HG02938 (cell line): ENCODE measurements at regions not wholly inside any gene's neighbourhood (a gene's known extent, or its start where the extent isn't known, plus 50 kb on each side); places are given as distances from the start of the nearest gene placed in this dataset.
A peak's percentile ranks its signal among the peaks of the same experiment; 100 is the strongest.
"Not testable (repeated sequence)": the region's sequence is repeated elsewhere in the genome, so short reads cannot be mapped to it uniquely, and the experiment has no call there.

ENCODE experiments used
- ATAC-seq: cut with Tn5 transposase; IDR thresholded peaks from one replicate; pipeline ENCODE4 v1.9.1; 2021; ENCODE audit warnings: mild to moderate bottlenecking, moderate library complexity; ENCODE audit not compliant: unreplicated experiment

DNA sequence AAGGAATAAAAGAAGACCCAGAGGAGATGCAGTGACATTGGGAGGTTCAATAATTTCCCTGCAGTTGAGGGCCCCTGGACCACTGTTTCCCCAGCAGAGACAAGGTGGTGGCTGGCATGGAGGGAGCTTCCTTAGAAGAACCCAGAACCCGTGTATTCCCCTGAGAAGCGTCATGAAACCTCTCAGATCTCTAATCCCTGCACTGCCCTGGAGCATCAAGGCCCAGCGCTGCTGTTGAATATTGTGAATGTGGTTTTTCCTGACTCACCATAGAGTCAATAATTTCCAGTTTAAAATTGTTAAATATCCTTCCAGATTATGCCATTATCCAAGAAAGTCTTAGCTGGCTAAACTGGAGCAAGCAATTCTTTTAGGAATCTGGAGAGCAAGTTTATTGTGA is 187.2 kb downstream of the LMLN start:
- not testable (repeated sequence) for ATAC-seq

GRCh38 chr3:198147993-198148392 is 188.0 kb downstream of the LMLN start:
- not testable (repeated sequence) for ATAC-seq

DNA sequence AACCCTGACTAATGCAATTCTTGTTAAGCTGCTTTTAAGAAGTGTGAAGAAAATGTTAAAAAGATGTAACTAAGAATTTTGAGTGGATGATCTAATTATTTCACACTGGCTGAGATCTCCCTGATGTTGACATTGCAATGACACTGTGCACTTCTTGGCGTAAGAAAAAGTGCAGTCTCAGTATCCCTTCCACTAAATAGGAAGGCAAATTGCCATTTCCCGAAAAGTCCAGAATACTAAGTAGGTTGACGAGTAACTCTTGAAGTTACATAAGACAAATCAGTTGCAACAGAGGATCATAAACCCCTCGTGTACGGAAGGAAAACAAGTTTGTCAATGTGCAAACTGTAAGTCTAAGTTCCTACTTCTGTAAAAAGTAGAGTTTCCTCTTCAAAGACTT is 189.9 kb downstream of the LMLN start:
- not testable (repeated sequence) for ATAC-seq

- ATAC-seq = not testable (repeated sequence)
Observed at GRCh38 chr3:198151867-198152266, 191.8 kb downstream of the LMLN start.

GRCh38 chr3:198155771-198156170 is 195.8 kb downstream of the LMLN start:
- ATAC-seq = not testable (repeated sequence)

GRCh38 chr3:198157231-198157868 is 197.3 kb downstream of the LMLN start:
- peak; percentile 76 for ATAC-seq

DNA sequence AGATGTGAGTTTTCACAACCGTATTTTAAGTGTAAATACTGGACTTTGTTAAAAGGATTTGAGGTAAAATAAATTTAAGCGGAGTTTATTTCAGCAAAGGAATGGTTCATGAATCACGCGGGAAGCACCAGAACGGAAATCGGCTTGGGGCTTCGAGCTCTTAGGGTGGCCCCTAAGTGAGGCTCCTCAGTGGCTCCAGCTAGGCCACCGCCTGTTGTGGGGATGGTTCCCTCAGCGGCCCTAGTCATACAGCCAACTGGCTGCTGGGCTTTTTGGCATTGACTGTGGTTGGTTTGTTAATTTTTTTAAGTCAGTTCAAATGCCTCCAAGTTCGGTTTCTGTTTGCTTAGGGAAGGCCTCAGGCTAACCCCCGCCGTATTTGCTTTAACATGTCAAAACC is 198.0 kb downstream of the LMLN start:
- not testable (repeated sequence) for ATAC-seq

- ATAC-seq = not testable (repeated sequence)
Observed at GRCh38 chr3:198167339-198168039, 207.5 kb downstream of the LMLN start.

DNA sequence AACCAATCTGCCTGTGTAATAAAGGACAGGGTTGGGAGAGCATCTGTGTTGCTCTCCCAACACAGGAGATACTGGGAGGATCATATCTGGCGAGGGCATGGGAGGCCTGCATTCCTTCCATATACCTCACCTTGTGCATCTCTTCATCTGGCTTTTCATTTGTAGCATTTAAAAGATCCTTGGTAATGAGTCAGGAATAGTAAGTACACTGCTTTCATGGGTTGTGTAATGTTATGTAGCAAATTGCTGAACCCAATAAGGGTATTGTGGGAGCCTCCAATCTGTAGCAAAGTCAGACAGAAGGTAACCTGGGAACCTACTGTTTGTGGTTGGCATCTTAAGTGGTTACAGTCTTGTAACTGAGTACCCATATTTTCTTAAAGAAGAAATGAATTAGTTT is 210.8 kb downstream of the LMLN start:
- not testable (repeated sequence) for ATAC-seq

GRCh38 chr3:198173080-198173479 is 213.1 kb downstream of the LMLN start:
- not testable (repeated sequence) for ATAC-seq

GRCh38 chr3:198173929-198174574 is 214.0 kb downstream of the LMLN start:
- not testable (repeated sequence) for ATAC-seq
